HepG2 (cell line): ENCODE measurements at regions not wholly inside any gene's neighbourhood (a gene's known extent, or its start where the extent isn't known, plus 50 kb on each side); places are given as distances from the start of the nearest gene placed in this dataset.

Experiments used
- TF ChIP-seq, protein P1 (sequence below), 2 experiments: fragments of 450-650 bp in 1 of 2; sonication (generic) in 1 of 2; formaldehyde crosslinking in 1 of 2; IDR thresholded peaks; 2 replicates each; pipeline versions ENCODE4 v1.6.1 to v1.8.0; 2016 to 2022; ENCODE audit warnings: antibody characterized with exemption in 1 of 2, mild to moderate bottlenecking in 1 of 2, missing genetic modification reagents in 1 of 2
- TF ChIP-seq, protein P2 (sequence below): sonication (generic); formaldehyde crosslinking; IDR thresholded peaks from 2 replicates; pipeline ENCODE4 v1.4.0; 2020; ENCODE audit warnings: mild to moderate bottlenecking, missing genetic modification reagents

DNA sequence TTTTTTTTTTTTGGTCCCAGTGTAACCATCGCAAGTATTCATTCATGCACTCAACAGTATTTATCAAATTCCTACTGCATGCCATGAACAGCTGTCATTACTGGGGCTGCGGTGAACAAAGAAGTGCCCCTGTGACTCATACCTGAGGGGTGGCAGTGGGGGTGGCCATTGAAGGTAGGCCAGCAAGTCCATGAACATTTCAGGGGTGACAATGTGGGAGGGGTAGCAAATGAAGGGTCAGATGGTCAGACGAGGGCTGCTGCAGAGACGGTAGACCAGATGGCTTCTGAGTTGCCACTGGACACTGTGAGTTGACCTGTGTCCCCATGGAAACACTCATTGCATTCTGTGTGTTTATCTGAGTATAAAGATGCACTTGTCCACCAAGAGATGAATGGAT, 92.5 kb upstream of the PITRM1 start (continued):
- TF ChIP-seq, protein P1, sequence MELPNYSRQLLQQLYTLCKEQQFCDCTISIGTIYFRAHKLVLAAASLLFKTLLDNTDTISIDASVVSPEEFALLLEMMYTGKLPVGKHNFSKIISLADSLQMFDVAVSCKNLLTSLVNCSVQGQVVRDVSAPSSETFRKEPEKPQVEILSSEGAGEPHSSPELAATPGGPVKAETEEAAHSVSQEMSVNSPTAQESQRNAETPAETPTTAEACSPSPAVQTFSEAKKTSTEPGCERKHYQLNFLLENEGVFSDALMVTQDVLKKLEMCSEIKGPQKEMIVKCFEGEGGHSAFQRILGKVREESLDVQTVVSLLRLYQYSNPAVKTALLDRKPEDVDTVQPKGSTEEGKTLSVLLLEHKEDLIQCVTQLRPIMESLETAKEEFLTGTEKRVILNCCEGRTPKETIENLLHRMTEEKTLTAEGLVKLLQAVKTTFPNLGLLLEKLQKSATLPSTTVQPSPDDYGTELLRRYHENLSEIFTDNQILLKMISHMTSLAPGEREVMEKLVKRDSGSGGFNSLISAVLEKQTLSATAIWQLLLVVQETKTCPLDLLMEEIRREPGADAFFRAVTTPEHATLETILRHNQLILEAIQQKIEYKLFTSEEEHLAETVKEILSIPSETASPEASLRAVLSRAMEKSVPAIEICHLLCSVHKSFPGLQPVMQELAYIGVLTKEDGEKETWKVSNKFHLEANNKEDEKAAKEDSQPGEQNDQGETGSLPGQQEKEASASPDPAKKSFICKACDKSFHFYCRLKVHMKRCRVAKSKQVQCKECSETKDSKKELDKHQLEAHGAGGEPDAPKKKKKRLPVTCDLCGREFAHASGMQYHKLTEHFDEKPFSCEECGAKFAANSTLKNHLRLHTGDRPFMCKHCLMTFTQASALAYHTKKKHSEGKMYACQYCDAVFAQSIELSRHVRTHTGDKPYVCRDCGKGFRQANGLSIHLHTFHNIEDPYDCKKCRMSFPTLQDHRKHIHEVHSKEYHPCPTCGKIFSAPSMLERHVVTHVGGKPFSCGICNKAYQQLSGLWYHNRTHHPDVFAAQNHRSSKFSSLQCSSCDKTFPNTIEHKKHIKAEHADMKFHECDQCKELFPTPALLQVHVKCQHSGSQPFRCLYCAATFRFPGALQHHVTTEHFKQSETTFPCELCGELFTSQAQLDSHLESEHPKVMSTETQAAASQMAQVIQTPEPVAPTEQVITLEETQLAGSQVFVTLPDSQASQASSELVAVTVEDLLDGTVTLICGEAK (IDR thresholded peaks at IDR 0.05) = no peak
- TF ChIP-seq, protein P1 (CRISPR knock-in tag; IDR thresholded peaks at IDR 0.05) = no peak
- TF ChIP-seq, protein P2, sequence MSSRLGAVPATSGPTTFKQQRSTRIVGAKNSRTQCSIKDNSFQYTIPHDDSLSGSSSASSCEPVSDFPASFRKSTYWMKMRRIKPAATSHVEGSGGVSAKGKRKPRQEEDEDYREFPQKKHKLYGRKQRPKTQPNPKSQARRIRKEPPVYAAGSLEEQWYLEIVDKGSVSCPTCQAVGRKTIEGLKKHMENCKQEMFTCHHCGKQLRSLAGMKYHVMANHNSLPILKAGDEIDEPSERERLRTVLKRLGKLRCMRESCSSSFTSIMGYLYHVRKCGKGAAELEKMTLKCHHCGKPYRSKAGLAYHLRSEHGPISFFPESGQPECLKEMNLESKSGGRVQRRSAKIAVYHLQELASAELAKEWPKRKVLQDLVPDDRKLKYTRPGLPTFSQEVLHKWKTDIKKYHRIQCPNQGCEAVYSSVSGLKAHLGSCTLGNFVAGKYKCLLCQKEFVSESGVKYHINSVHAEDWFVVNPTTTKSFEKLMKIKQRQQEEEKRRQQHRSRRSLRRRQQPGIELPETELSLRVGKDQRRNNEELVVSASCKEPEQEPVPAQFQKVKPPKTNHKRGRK (CRISPR knock-in tag) = no peak
- TF ChIP-seq, all 625 proteins: peak for 0
